ENCODE measurements at regions not wholly inside any gene's neighbourhood (a gene's known extent, or its start where the extent isn't known, plus 50 kb on each side); places are given as distances from the start of the nearest gene placed in this dataset.

GRCh38 chr18:10401930-10402329 is 52.5 kb upstream of the APCDD1 start:
- DNase-seq (ENCODE audit: low read depth in 3 of 3, low spot score in 2 of 3) = no peak

- DNase-seq (ENCODE audit: low read depth in 3 of 3, low spot score in 2 of 3) = no peak
These were observed 51.4 kb upstream of the APCDD1 start for GRCh38 chr18:10402871-10403559.

- no peak for DNase-seq (ENCODE audit: low read depth in 3 of 3, low spot score in 2 of 3)
These were observed 50.7 kb upstream of the APCDD1 start for GRCh38 chr18:10403708-10404107.

GRCh38 chr18:10404168-10404567 is 50.3 kb upstream of the APCDD1 start:
- no peak for DNase-seq (ENCODE audit: low read depth in 3 of 3, low spot score in 2 of 3)

All from right renal cortex interstitium (tissue), 3 donors.